ENCODE measurements at regions not wholly inside any gene's neighbourhood (a gene's known extent, or its start where the extent isn't known, plus 50 kb on each side); places are given as distances from the start of the nearest gene placed in this dataset.

- TF ChIP-seq CTCF (IDR thresholded peaks at IDR 0.05 in 8 of 11, conservative IDR thresholded peaks at IDR 0.05 in 3 of 11): no peak
- TF ChIP-seq POLR2AphosphoS5 (IDR thresholded peaks at IDR 0.05): no peak
- TF ChIP-seq POLR2A (IDR thresholded peaks at IDR 0.05): no peak
Measured at GRCh38 chrX:112961981-112962380, 121.3 kb upstream of the AMOT start.
